Right cardiac atrium (tissue), 5 donors: ENCODE measurements at regions not wholly inside any gene's neighbourhood (a gene's known extent, or its start where the extent isn't known, plus 50 kb on each side); places are given as distances from the start of the nearest gene placed in this dataset.
A peak's percentile ranks its signal among the peaks of the same experiment; 100 is the strongest.

Experiments
- ATAC-seq, 2 donors: fragments of 200-7000 bp; cut with Tn5 transposase; one replicate each; pipeline versions ENCODE4 v1.8.0 to v1.9.1; 2020; ENCODE audit warnings: moderate library complexity in 2 of 2, mild to moderate bottlenecking in 1 of 2
- DNase-seq, 3 donors: peaks; one replicate each; pipeline ENCODE4 v3.0.0-alpha.2; 2020
- H3K27ac ChIP-seq: one replicate; pipeline ENCODE4 v1.5.1; 2013; ENCODE audit warnings: mild to moderate bottlenecking, low read length, control low read depth, moderate library complexity
- H3K27me3 ChIP-seq: one replicate; pipeline ENCODE4 v1.6.1; 2013; ENCODE audit not compliant: control insufficient read depth, insufficient read depth
- H3K4me1 ChIP-seq: one replicate; pipeline ENCODE4 v1.6.1; 2013; ENCODE audit warnings: low read length; ENCODE audit not compliant: control insufficient read depth, insufficient read depth
- H3K4me3 ChIP-seq: one replicate; pipeline ENCODE4 v1.5.1; 2013; ENCODE audit warnings: low read length, control low read depth
- H3K9me3 ChIP-seq: one replicate; pipeline ENCODE4 v1.6.1; 2013; ENCODE audit warnings: low read length; ENCODE audit not compliant: control insufficient read depth
- WGBS: extraction: QIAGEN DNeasy Blood & Tissue Kit; methylation state at CpG from one replicate; pipeline ENCODE4 v1.1.7; 2013; 5-methylcytosine and 5-hydroxymethylcytosine counted together
- intact Hi-C, 4 donors: fragments of 100-400 bp; cut with DNase I; formaldehyde crosslinking; loops; one replicate each; pipeline versions ENCODE4 v1.11.0 to v1.14.0; 2022 to 2023
- donor health status: healthy with polysubstance abuse.
- donor health status: DM: no; HTN: yes; CAD: no.
- donor health status: DM: no; HTN: no; CAD: no.
- donor health status: DM: no; HTN: yes; CAD: no; lungs with severe emphysema.
- donor health status: DM: yes; HTN: yes; CAD: no.

DNA sequence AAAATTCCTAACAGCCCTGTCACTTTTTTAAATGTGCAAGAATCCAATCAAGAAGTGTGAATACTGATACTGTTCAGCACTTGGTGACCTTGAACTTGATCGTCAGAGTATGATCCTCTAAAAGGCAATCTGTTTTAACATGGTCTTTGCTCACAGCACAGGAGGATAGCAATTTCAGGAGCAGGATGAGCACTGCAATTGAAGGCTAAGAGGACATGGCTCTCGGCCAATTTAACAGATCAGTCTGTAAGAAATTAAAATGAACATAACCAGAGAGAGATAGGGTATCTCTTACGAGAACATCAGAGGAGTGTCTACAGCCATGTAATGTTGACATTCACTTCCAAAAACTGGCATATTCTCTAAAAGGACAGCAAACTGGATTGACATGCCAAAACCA is 243.1 kb downstream of the LTN1 start:
- WGBS = 47% methylated on average over 3 of the region's 3 CpGs
- H3K4me1 ChIP-seq = no peaks in the 10 kb centered on the region
- no peak for DNase-seq
- H3K9me3 ChIP-seq = no peaks in the 10 kb centered on the region
- intact Hi-C loops = loop anchor here (5.0 to 10.0 kb wide), 8 partner anchors 43 to 1902 kb away; partner anchors contain the start of gene ADAMTS1 (in 4 of the 4)
- no peak overlapping the region for H3K4me3 ChIP-seq
- no peaks in the 10 kb centered on the region for H3K27me3 ChIP-seq
- peak in 1 of 2 donors; percentile 28 for ATAC-seq
- peak overlapping the region; percentile 74 for H3K27ac ChIP-seq

DNA sequence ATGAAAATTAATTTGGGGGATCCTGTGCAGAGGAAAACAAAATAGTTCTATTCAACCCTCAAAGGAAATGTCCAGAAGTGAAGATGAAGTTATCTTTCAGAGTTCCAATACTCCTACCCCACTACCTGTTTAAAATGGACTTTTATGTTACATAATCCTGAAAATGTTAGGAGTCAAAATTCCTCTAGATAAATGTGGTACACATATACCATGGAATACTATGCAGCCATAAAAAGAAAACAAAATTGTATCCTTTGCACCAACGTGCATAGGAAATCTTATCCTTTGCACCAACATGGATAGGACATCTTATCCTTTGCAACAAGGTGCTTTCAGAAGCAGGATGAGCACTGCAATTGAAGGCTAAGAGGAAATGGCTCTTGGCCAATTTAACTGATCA is 245.2 kb downstream of the LTN1 start:
- H3K27me3 ChIP-seq = no peaks in the 10 kb centered on the region
- intact Hi-C loops = loop anchor here (5.0 to 10.0 kb wide), 8 partner anchors 45 to 1900 kb away; partner anchors contain the start of gene ADAMTS1 (in 4 of the 4)
- H3K27ac ChIP-seq = no peak overlapping the region
- no peaks in the 10 kb centered on the region for H3K4me1 ChIP-seq
- H3K9me3 ChIP-seq = no peaks in the 10 kb centered on the region
- 58% methylated on average over 1 of the region's 1 CpG for WGBS
- H3K4me3 ChIP-seq = no peak overlapping the region
- ATAC-seq (no peak), DNase-seq (no peak)

DNA sequence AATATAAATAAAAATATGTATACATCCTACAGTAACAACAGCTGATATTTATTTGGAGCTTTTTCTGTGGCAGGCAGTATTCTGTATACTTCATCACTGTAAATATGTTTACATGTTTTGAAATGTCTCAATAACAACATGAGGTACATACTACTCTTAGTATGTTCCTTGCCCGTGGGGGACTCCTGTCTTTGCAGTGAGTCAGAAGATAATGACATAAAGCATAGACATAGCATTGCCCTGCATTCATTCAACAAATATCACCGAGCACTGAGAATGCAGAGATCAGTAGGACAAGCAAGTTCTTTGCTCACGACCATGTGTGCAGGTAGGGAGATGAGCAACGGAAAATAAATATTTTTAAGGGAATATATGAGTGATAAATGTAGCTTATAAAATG is 246.5 kb downstream of the LTN1 start:
- Histone ChIP-seq H3K27me3 (no peaks in the 10 kb centered on the region), H3K9me3 (no peaks in the 10 kb centered on the region), H3K4me3 (no peak overlapping the region), H3K27ac (no peak overlapping the region), H3K4me1 (no peaks in the 10 kb centered on the region)
- no peak for DNase-seq
- 41% methylated on average over 4 of the region's 4 CpGs for WGBS
- no peak for ATAC-seq
- intact Hi-C loops = loop anchor here (5.0 to 10.0 kb wide), 8 partner anchors 46 to 1899 kb away; partner anchors contain the start of gene ADAMTS1 (in 4 of the 4)

- H3K4me3 ChIP-seq = peak overlapping the region; percentile 78
- H3K4me1 ChIP-seq = no peaks in the 10 kb centered on the region
- 4% methylated on average over 16 of the region's 16 CpGs for WGBS
- H3K9me3 ChIP-seq = no peaks in the 10 kb centered on the region
- H3K27ac ChIP-seq = peak overlapping the region; percentile 84
- intact Hi-C loops = loop anchor here (5.0 to 10.0 kb wide), 8 partner anchors 47 to 1898 kb away; partner anchors contain the start of gene ADAMTS1 (in 4 of the 4)
- DNase-seq (peak; percentile 67 to 79 (median 78)), ATAC-seq (peak; percentile 88 to 89)
- H3K27me3 ChIP-seq = no peaks in the 10 kb centered on the region
Observed at GRCh38 chr21:28745131-28746016, 247.3 kb downstream of the LTN1 start.

DNA sequence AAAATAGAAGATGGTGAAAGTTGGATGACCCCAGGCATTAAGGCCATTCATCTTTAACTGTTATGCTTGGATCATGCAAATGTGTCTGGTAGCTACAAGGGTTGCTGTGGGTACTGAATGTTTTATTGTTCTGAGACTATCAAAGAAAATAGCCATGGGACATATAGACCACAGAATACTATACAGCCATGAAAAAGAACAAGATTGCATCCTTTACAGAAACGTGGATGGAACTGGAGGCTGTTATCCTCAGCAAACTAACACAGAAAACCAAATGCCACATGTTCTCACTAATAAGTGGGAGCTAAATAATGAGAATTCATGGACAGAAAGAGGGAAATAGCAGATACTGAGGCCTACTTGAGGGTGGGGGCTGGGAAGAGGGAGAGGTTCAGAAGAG is 249.0 kb downstream of the LTN1 start:
- Histone ChIP-seq H3K9me3 (no peaks in the 10 kb centered on the region), H3K27me3 (no peaks in the 10 kb centered on the region), H3K27ac (no peak overlapping the region), H3K4me1 (no peaks in the 10 kb centered on the region), H3K4me3 (no peak overlapping the region)
- ATAC-seq = no peak
- 47% methylated on average over 1 of the region's 1 CpG for WGBS
- DNase-seq = no peak
- intact Hi-C loops = loop anchor here (5.0 to 10.0 kb wide), 6 partner anchors 191 to 1039 kb away; no protein-coding TSS in a partner anchor

DNA sequence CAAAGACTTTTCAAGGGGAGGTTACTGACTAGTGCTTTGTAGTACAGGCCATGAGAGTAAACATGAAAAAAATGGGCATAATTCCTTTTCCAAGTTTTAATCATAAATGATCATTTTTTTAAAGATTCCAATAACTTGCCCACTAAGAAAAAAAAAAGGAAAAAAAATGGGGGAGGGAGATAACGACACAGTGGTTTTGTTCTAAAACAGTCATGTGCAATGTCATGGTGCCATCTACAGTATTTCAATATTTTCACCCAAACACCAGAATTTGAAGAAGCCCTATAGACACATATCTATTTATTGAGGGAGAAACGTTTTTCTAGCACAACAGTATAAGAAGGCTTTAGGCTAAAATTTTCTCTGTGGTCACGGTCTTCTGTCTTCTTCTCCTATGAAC is 250.2 kb downstream of the LTN1 start:
- H3K9me3 ChIP-seq = no peaks in the 10 kb centered on the region
- ATAC-seq (no peak), DNase-seq (no peak)
- 42% methylated on average over 3 of the region's 3 CpGs for WGBS
- no peak overlapping the region for H3K27ac ChIP-seq
- no peak overlapping the region for H3K4me3 ChIP-seq
- no peaks in the 10 kb centered on the region for H3K27me3 ChIP-seq
- intact Hi-C loops = loop anchor here (5.0 to 10.0 kb wide), 6 partner anchors 192 to 1038 kb away; no protein-coding TSS in a partner anchor
- peaks cover 1% of the 10 kb centered on the region for H3K4me1 ChIP-seq

- Histone ChIP-seq H3K4me3 (no peak overlapping the region), H3K9me3 (no peaks in the 10 kb centered on the region), H3K4me1 (peaks cover 1% of the 10 kb centered on the region), H3K27ac (no peak overlapping the region), H3K27me3 (no peaks in the 10 kb centered on the region)
- intact Hi-C loops = loop anchor here (5.0 to 10.0 kb wide), 6 partner anchors 195 to 1035 kb away; no protein-coding TSS in a partner anchor
- DNase-seq (no peak), ATAC-seq (no peak)
- WGBS = 92% methylated on average over 2 of the region's 2 CpGs
Observed at GRCh38 chr21:28740125-28740524, 252.6 kb downstream of the LTN1 start.

GRCh38 chr21:28738882-28739281 is 253.8 kb downstream of the LTN1 start:
- intact Hi-C loops = loop anchor here in 1 of 4 donors (5.0 kb wide), 1 partner anchor 222 kb away; no protein-coding TSS in a partner anchor
- Histone ChIP-seq H3K27ac (peak overlapping the region; percentile 63), H3K4me1 (peaks cover 1% of the 10 kb centered on the region), H3K27me3 (no peaks in the 10 kb centered on the region), H3K9me3 (no peaks in the 10 kb centered on the region), H3K4me3 (no peak overlapping the region)
- DNase-seq = no peak
- no peak for ATAC-seq
- 55% methylated on average over 7 of the region's 7 CpGs for WGBS

GRCh38 chr21:28738420-28738704 is 254.3 kb downstream of the LTN1 start:
- Histone ChIP-seq H3K4me3 (no peak overlapping the region), H3K9me3 (no peaks in the 10 kb centered on the region), H3K27ac (peak overlapping the region; percentile 63), H3K4me1 (peaks cover 1% of the 10 kb centered on the region), H3K27me3 (no peaks in the 10 kb centered on the region)
- DNase-seq = no peak
- peak in 1 of 2 donors; percentile 17 for ATAC-seq
- intact Hi-C loops = loop anchor here in 1 of 4 donors (5.0 kb wide), 1 partner anchor 221 kb away; no protein-coding TSS in a partner anchor
- 45% methylated on average over 5 of the region's 5 CpGs for WGBS

- DNase-seq (no peak), ATAC-seq (peak; percentile 57 to 81)
- no peaks in the 10 kb centered on the region for H3K27me3 ChIP-seq
- peaks cover 1% of the 10 kb centered on the region for H3K4me1 ChIP-seq
- no peak overlapping the region for H3K4me3 ChIP-seq
- intact Hi-C loops = loop anchor here in 1 of 4 donors (5.0 kb wide), 1 partner anchor 221 kb away; no protein-coding TSS in a partner anchor
- no peaks in the 10 kb centered on the region for H3K9me3 ChIP-seq
- H3K27ac ChIP-seq = peak overlapping the region; percentile 63
- 37% methylated on average over 3 of the region's 3 CpGs for WGBS
Observed at GRCh38 chr21:28737674-28738419, 254.8 kb downstream of the LTN1 start.
